ENCODE measurements at regions not wholly inside any gene's neighbourhood (a gene's known extent, or its start where the extent isn't known, plus 50 kb on each side); places are given as distances from the start of the nearest gene placed in this dataset.

GRCh38 chr5:174303035-174303434, 257.5 kb downstream of the NSG2 start:
- no peak for TF ChIP-seq RXRA (IDR thresholded peaks at IDR 0.05)
- no peak for TF ChIP-seq CTCF (IDR thresholded peaks at IDR 0.05; ENCODE audit: low read depth, low read length, missing input control)
- TF ChIP-seq YY1 (IDR thresholded peaks at IDR 0.05): no peak
- TF ChIP-seq TAF1 (conservative IDR thresholded peaks at IDR 0.05): no peak
- TF ChIP-seq RAD21 (IDR thresholded peaks at IDR 0.05): no peak
- no peak for TF ChIP-seq HNF4A (conservative IDR thresholded peaks at IDR 0.05)
- TF ChIP-seq ZBTB33 (IDR thresholded peaks at IDR 0.05): no peak
- TF ChIP-seq JUND (IDR thresholded peaks at IDR 0.05): no peak
- TF ChIP-seq EGR1 (IDR thresholded peaks at IDR 0.05; ENCODE audit: low read depth in 2 of 2): no peak
- TF ChIP-seq HNF4G (IDR thresholded peaks at IDR 0.05): no peak
- no peak for TF ChIP-seq SP1 (IDR thresholded peaks at IDR 0.05)
- TF ChIP-seq ATF3 (IDR thresholded peaks at IDR 0.05): no peak
- TF ChIP-seq FOXA2 (IDR thresholded peaks at IDR 0.05): no peak
- no peak for TF ChIP-seq GABPA (IDR thresholded peaks at IDR 0.05 in 1 of 2, conservative IDR thresholded peaks at IDR 0.05 in 1 of 2)
